Transverse colon (tissue), 4 donors: ENCODE measurements at regions not wholly inside any gene's neighbourhood (a gene's known extent, or its start where the extent isn't known, plus 50 kb on each side); places are given as distances from the start of the nearest gene placed in this dataset.

Source experiments
- DNase-seq: peaks from one replicate; pipeline ENCODE4 v3.0.0-alpha.2; 2019
- H3K27ac ChIP-seq, 4 donors: fragments of 200-600 bp; sonication (generic); 2 replicates each; pipeline ENCODE4 v1.5.1; 2016 to 2018; ENCODE audit warnings: inconsistent platforms in 4 of 4
- H3K27me3 ChIP-seq: fragments of 200-600 bp; sonication (generic); 2 replicates; pipeline ENCODE4 v1.5.1; 2017; ENCODE audit warnings: inconsistent platforms
- H3K36me3 ChIP-seq, 4 donors: fragments of 200-600 bp; sonication (generic); 2 replicates each; pipeline ENCODE4 v1.5.1; 2017 to 2019; ENCODE audit warnings: inconsistent platforms in 4 of 4
- H3K4me1 ChIP-seq, 4 donors: fragments of 200-600 bp; sonication (generic); 2 replicates each; pipeline ENCODE4 v1.5.1; 2017 to 2020; ENCODE audit warnings: inconsistent platforms in 4 of 4
- H3K4me3 ChIP-seq, 4 donors: fragments of 200-600 bp; sonication (generic); 1 replicate in 1 of 4; 2 replicates in 3 of 4; pipeline versions ENCODE4 v1.5.1 to v1.6.1; 2017 to 2019; ENCODE audit warnings: inconsistent platforms in 4 of 4
- H3K9me3 ChIP-seq, 2 donors: fragments of 200-600 bp; sonication (generic); 2 replicates each; pipeline ENCODE4 v1.5.1; 2017 to 2019; ENCODE audit warnings: inconsistent platforms in 2 of 2
- EP300 ChIP-seq: sonication (generic); formaldehyde crosslinking; IDR thresholded peaks from one replicate; pipeline ENCODE4 v1.6.1; 2017; ENCODE audit warnings: antibody characterized with exemption, low read depth
- POLR2A ChIP-seq: fragments of 450-650 bp; IDR thresholded peaks from one replicate; pipeline ENCODE4 v1.6.1; 2016; ENCODE audit warnings: antibody characterized with exemption, mild to moderate bottlenecking, moderate library complexity
- POLR2AphosphoS5 ChIP-seq, 3 donors: sonication (generic); formaldehyde crosslinking; IDR thresholded peaks; one replicate each; pipeline ENCODE4 v1.6.1; 2016; ENCODE audit warnings: antibody characterized with exemption in 3 of 3
- WGBS, 2 donors: methylation state at CpG; one replicate each; pipeline ENCODE4 v1.1.5; 2018; ENCODE audit warnings: low coverage in 1 of 2; 5-methylcytosine and 5-hydroxymethylcytosine counted together
- in situ Hi-C, 4 donors: fragments of 200-750 bp; cut with MboI; loops; one replicate each; pipeline versions ENCODE4 v1.15.0 to v1.15.1; 2017; ENCODE audit warnings: low sequenced_read_pairs in 3 of 4, low pct_ligation_motif_present in 1 of 4, low pct_unique_long_range_greater_than_20kb in 1 of 4
- intact Hi-C: fragments of 100-400 bp; cut with DNase I; formaldehyde crosslinking; loops from one replicate; pipeline ENCODE4 v1.15.1; 2023; ENCODE audit warnings: low total_unique reads
- TF ChIP-seq, protein P1 (sequence below), 5 experiments: fragments of 200-600 bp in 3 of 5; fragments of 450-650 bp in 2 of 5; sonication (generic) in 3 of 5; IDR thresholded peaks; 1 replicate in 2 of 5; 2 replicates in 3 of 5; pipeline ENCODE4 v1.5.1; 2016 to 2017; ENCODE audit warnings: antibody characterized with exemption in 5 of 5, inconsistent platforms in 3 of 5, mild to moderate bottlenecking in 2 of 5, moderate library complexity in 1 of 5

DNA sequence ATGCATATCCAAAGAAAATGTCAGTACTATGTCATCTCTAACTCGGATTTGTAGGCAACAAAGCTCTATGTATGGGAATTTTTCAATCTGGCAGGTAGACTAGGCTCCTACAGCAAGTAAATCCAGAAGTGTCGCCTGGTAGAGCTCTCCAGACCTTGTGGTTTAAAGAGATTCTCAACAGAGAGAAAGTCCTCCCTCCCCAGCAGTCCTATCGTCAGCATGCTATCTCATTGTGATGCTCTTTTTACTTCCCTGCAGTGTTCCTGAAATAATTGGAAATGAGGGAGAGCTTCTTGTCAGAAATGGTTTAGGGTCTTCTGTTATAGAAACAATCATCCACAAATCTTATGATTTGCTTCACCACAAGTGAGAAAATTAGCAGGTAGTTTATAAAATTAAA, 395.4 kb downstream of the FRK start:
- no peaks in the 10 kb centered on the region for H3K27me3 ChIP-seq
- in situ Hi-C loops: no loop called here
- no peak overlapping the region for H3K4me3 ChIP-seq
- H3K9me3 ChIP-seq: no peaks in the 10 kb centered on the region
- TF ChIP-seq POLR2A (no peak), POLR2AphosphoS5 (IDR thresholded peaks at IDR 0.05) (no peak), EP300 (no peak)
- TF ChIP-seq, protein P1, sequence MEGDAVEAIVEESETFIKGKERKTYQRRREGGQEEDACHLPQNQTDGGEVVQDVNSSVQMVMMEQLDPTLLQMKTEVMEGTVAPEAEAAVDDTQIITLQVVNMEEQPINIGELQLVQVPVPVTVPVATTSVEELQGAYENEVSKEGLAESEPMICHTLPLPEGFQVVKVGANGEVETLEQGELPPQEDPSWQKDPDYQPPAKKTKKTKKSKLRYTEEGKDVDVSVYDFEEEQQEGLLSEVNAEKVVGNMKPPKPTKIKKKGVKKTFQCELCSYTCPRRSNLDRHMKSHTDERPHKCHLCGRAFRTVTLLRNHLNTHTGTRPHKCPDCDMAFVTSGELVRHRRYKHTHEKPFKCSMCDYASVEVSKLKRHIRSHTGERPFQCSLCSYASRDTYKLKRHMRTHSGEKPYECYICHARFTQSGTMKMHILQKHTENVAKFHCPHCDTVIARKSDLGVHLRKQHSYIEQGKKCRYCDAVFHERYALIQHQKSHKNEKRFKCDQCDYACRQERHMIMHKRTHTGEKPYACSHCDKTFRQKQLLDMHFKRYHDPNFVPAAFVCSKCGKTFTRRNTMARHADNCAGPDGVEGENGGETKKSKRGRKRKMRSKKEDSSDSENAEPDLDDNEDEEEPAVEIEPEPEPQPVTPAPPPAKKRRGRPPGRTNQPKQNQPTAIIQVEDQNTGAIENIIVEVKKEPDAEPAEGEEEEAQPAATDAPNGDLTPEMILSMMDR (IDR thresholded peaks at IDR 0.05): no peak
- intact Hi-C loops: no loop called here
- 50 to 55% methylated on average over 2 to 3 of the region's 3 CpGs for WGBS, 2 donors
- no peak overlapping the region for H3K27ac ChIP-seq
- no peaks in the 10 kb centered on the region for H3K4me1 ChIP-seq
- no peaks in the 10 kb centered on the region for H3K36me3 ChIP-seq
- no peak for DNase-seq

DNA sequence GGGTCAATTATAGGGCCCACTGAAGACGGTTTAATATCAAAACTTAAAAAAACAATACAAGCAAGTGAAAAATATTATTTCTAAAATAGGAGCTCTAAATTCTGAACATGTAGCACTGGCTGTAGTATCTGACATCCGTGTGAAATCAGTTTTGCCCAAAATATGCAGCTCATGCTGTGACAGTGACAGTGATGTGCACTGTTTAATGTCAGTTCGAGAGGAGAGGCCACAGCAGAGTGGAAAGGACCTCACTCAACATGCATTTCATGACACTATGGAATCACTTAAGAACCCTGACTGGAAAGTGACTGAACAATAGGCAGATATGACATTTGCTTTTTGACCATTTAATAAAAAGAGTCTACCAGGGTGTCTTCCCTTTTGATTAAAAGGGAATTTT, 397.0 kb downstream of the FRK start:
- TF ChIP-seq, protein P1 (IDR thresholded peaks at IDR 0.05): no peak
- DNase-seq: no peak
- Histone ChIP-seq H3K27me3 (no peaks in the 10 kb centered on the region), H3K4me3 (no peak overlapping the region), H3K27ac (no peak overlapping the region), H3K9me3 (no peaks in the 10 kb centered on the region), H3K4me1 (no peaks in the 10 kb centered on the region), H3K36me3 (no peaks in the 10 kb centered on the region)
- intact Hi-C loops (no loop called here), in situ Hi-C loops (no loop called here)
- WGBS, 2 donors: 57 to 63% methylated on average over 3 of the region's 3 CpGs

DNA sequence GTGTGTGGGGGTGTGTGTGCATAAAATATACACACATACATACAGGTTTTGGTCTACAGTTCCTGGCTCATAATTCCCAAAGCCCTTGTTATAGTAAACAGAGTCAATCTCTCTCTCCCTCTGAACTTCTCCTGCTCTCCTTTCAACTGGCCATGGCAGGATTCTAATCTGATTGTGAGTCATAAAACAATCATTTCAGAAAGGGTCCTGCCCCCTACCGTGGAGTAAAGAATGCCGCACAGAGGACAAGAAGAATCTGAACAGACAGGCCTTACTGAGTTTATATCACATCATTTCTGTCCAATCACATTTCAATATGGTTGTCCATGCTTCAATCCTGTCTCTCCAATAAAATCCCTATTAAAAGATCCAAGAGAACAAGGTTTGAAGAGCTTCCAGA, 416.9 kb downstream of the FRK start:
- TF ChIP-seq, protein P1 (IDR thresholded peaks at IDR 0.05): no peak
- TF ChIP-seq EP300 (no peak), POLR2AphosphoS5 (IDR thresholded peaks at IDR 0.05) (no peak), POLR2A (no peak)
- no peaks in the 10 kb centered on the region for H3K27me3 ChIP-seq
- intact Hi-C loops (no loop called here), in situ Hi-C loops (no loop called here)
- H3K9me3 ChIP-seq: no peaks in the 10 kb centered on the region
- 40% methylated on average over 2 of the region's 2 CpGs for WGBS, 2 donors
- no peak for DNase-seq
- H3K36me3 ChIP-seq: no peaks in the 10 kb centered on the region
- H3K27ac ChIP-seq: no peak overlapping the region
- no peak overlapping the region for H3K4me3 ChIP-seq
- no peaks in the 10 kb centered on the region for H3K4me1 ChIP-seq

DNA sequence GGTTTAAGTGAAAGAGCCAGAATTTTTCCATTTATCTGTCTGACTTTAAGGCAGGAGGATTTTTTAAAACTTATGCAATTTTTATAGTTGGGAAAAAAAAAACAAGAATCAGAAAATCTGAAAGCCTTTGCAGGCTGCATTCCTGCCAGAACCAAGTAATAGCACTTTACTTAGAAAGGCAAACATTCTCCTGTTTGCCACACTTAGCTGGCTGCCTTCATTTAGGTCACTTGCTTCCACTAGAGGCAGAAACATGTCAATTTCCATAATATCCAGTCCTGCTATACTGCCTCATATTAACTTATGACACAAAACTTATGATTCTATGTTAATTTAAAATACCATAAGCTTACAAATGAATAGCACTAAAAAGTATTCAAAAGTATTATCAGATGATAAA, 425.8 kb downstream of the FRK start:
- no peak overlapping the region for H3K4me3 ChIP-seq
- no peaks in the 10 kb centered on the region for H3K4me1 ChIP-seq
- DNase-seq: no peak
- no peaks in the 10 kb centered on the region for H3K36me3 ChIP-seq
- H3K9me3 ChIP-seq: no peaks in the 10 kb centered on the region
- no peak overlapping the region for H3K27ac ChIP-seq
- TF ChIP-seq POLR2A (no peak), EP300 (no peak), POLR2AphosphoS5 (IDR thresholded peaks at IDR 0.05) (no peak)
- TF ChIP-seq, protein P1 (IDR thresholded peaks at IDR 0.05): no peak
- intact Hi-C loops (no loop called here), in situ Hi-C loops (no loop called here)
- H3K27me3 ChIP-seq: no peaks in the 10 kb centered on the region
